Adrenal gland (tissue), 9 donors: ENCODE measurements at regions not wholly inside any gene's neighbourhood (a gene's known extent, or its start where the extent isn't known, plus 50 kb on each side); places are given as distances from the start of the nearest gene placed in this dataset.
A peak's percentile ranks its signal among the peaks of the same experiment; 100 is the strongest.

ENCODE experiments used
- DNase-seq, 7 donors: peaks; one replicate each; pipeline ENCODE4 v3.0.0-alpha.2; 2019 to 2020
- H3K27ac ChIP-seq, 5 donors: fragments of 200-600 bp; sonication (generic) in 4 of 5; 1 replicate in 3 of 5; 2 replicates in 2 of 5; pipeline versions ENCODE4 v1.5.1 to v1.8.0; 2016 to 2020; ENCODE audit warnings: mild to moderate bottlenecking in 1 of 5
- H3K27me3 ChIP-seq: fragments of 200-600 bp; 2 replicates; pipeline ENCODE4 v1.8.0; 2021
- H3K36me3 ChIP-seq, 2 donors: fragments of 200-600 bp; replicated peaks in 1 of 2; 1 replicate in 1 of 2; 2 replicates in 1 of 2; pipeline versions ENCODE4 v1.5.1 to v1.8.0; 2018 to 2022
- H3K4me1 ChIP-seq, 2 donors: fragments of 200-600 bp; replicated peaks in 1 of 2; 1 replicate in 1 of 2; 2 replicates in 1 of 2; pipeline versions ENCODE4 v1.5.1 to v1.8.0; 2018 to 2021
- H3K4me3 ChIP-seq, 4 donors: fragments of 200-600 bp; sonication (generic) in 3 of 4; one replicate each; pipeline ENCODE4 v1.5.1; 2016 to 2018
- H3K9me3 ChIP-seq, 3 donors: fragments of 200-600 bp; sonication (generic) in 1 of 3; replicated peaks in 1 of 3; 1 replicate in 2 of 3; 2 replicates in 1 of 3; pipeline versions ENCODE4 v1.5.1 to v1.8.0; 2016 to 2021
- CTCF ChIP-seq, 6 experiments: fragments of 450-650 bp in 4 of 6; fragments of 200-600 bp in 2 of 6; sonication (generic) in 1 of 6; IDR thresholded peaks; 1 replicate in 5 of 6; 2 replicates in 1 of 6; pipeline versions ENCODE4 v1.5.1 to v1.8.0; 2016 to 2021; ENCODE audit warnings: antibody characterized with exemption in 6 of 6, mild to moderate bottlenecking in 2 of 6, moderate library complexity in 1 of 6
- POLR2A ChIP-seq, 2 donors: fragments of 450-650 bp; IDR thresholded peaks; one replicate each; pipeline ENCODE4 v1.6.1; 2017; ENCODE audit warnings: antibody characterized with exemption in 2 of 2, mild to moderate bottlenecking in 2 of 2, moderate library complexity in 1 of 2
- WGBS, 4 donors: extraction: QIAGEN DNeasy Blood & Tissue Kit in 2 of 4; methylation state at CpG; one replicate each; pipeline versions ENCODE4 v1.1.5 to v1.1.7; 2013 to 2017; 5-methylcytosine and 5-hydroxymethylcytosine counted together
- intact Hi-C, 2 donors: fragments of 100-400 bp; cut with DNase I; formaldehyde crosslinking; loops; one replicate each; pipeline versions ENCODE4 v1.14.1 to v1.15.0; 2022 to 2023
- donor health status: healthy with polysubstance abuse.
- donor health status: Bipolar disorder and iron deficiency.
- donor health status: DM: yes; HTN: yes; CAD: no.
- donor health status: DM: no; HTN: no; CAD: no.
- donor health status: DM: no; HTN: no; CAD: no.

DNA sequence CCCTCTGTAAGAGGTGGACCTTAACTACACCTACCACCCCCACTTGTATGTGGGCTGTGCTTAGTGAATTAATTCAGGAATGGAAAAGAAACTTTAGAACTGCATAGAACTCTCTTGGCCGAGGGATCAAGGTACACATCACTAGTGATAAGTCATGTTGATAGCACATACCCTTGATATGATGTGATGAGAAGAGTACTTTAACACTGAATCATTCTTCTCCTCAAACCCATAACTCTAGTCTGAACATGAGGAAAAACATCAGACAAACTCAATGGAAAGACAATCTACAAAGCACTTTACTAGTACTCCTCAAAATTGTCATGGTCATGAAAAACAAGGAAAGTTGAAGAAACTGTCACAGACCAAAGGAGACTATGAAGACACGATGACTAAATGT lies 87.6 kb downstream of the P2RY1 start:
- Histone ChIP-seq H3K4me3 (no peak overlapping the region), H3K4me1 (no peaks in the 10 kb centered on the region), H3K27me3 (no peaks in the 10 kb centered on the region), H3K36me3 (no peaks in the 10 kb centered on the region), H3K9me3 (no peaks in the 10 kb centered on the region), H3K27ac (no peak overlapping the region)
- intact Hi-C loops: no loop called here
- TF ChIP-seq POLR2A (IDR thresholded peaks at IDR 0.05) (no peak), CTCF (IDR thresholded peaks at IDR 0.05) (no peak)
- DNase-seq: no peak
- WGBS, 4 donors: 71 to 85% (median 82%) methylated on average over 2 of the region's 2 CpGs

- intact Hi-C loops: no loop called here
- Histone ChIP-seq H3K27ac (no peak overlapping the region), H3K4me3 (no peak overlapping the region), H3K4me1 (no peaks in the 10 kb centered on the region), H3K27me3 (no peaks in the 10 kb centered on the region), H3K9me3 (no peaks in the 10 kb centered on the region), H3K36me3 (no peaks in the 10 kb centered on the region)
- DNase-seq: no peak
- WGBS, 4 donors: 44 to 64% (median 54%) methylated on average over 3 of the region's 3 CpGs
- no peak for TF ChIP-seq CTCF (IDR thresholded peaks at IDR 0.05)
- TF ChIP-seq POLR2A (IDR thresholded peaks at IDR 0.05): no peak
Observed at GRCh38 chr3:152927131-152927530, 92.2 kb downstream of the P2RY1 start.

DNA sequence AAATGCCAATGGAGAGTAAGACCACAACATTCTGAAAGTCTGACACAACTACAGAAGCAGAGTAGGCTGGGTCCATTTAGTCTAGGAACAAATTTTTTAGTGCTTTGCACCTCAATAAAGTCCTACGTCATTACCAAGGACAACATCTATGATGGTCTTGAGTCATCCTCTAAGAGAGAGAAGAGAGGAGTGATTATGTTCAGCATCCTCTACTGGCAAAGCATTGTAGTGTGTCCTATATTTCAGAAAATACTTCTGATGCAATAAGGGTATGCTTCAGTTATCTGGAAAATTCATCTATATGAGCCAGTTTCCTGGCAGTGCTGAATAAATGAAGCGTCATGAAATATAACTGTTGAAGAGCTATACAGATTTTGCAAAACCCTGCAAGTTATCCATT lies 95.6 kb downstream of the P2RY1 start:
- Histone ChIP-seq H3K4me1 (no peaks in the 10 kb centered on the region), H3K27ac (no peak overlapping the region), H3K4me3 (no peak overlapping the region), H3K27me3 (no peaks in the 10 kb centered on the region), H3K9me3 (no peaks in the 10 kb centered on the region), H3K36me3 (no peaks in the 10 kb centered on the region)
- intact Hi-C loops: no loop called here
- DNase-seq: no peak
- no peak for TF ChIP-seq POLR2A (IDR thresholded peaks at IDR 0.05)
- no peak for TF ChIP-seq CTCF (IDR thresholded peaks at IDR 0.05)
- 69 to 75% (median 74%) methylated on average over 2 of the region's 2 CpGs for WGBS, 4 donors

DNA sequence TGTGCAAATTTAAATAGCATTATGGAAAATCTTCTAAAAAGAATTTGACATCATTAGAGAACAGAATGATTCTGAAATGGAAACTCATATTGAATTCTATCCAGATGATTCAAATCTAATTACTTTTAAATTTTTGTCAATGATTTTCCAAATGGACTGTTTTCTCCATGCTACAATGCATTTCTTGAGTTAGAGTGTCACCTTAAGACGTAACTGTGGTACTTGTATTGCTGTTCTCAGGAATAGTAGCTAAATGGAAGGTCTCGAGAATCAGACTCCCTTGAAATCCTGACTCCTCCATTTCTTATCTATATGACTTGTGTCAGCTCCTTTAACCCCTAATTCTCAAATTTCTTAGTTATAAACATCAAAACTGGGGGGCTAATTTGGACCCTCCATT lies 102.3 kb downstream of the P2RY1 start:
- H3K27ac ChIP-seq: no peak overlapping the region
- no peaks in the 10 kb centered on the region for H3K27me3 ChIP-seq
- TF ChIP-seq POLR2A (IDR thresholded peaks at IDR 0.05) (no peak), CTCF (IDR thresholded peaks at IDR 0.05) (peak in 4 of 6 experiments; percentile 13 to 32 (median 29))
- intact Hi-C loops: no loop called here
- H3K9me3 ChIP-seq: no peaks in the 10 kb centered on the region
- H3K4me1 ChIP-seq: no peaks in the 10 kb centered on the region
- H3K4me3 ChIP-seq: no peak overlapping the region
- 28 to 41% (median 31%) methylated on average over 2 of the region's 2 CpGs for WGBS, 4 donors
- H3K36me3 ChIP-seq: no peaks in the 10 kb centered on the region
- DNase-seq: no peak
